Brain microvascular endothelial cell (primary cell): ENCODE measurements at regions not wholly inside any gene's neighbourhood (a gene's known extent, or its start where the extent isn't known, plus 50 kb on each side); places are given as distances from the start of the nearest gene placed in this dataset.
A peak's percentile ranks its signal among the peaks of the same experiment; 100 is the strongest.

Source experiments
- DNase-seq: peaks from one replicate; pipeline ENCODE4 v3.0.0-alpha.2; 2020
- H3K27ac ChIP-seq: fragments of 250-450 bp; sonication (Bioruptor Pico); 2 replicates; pipeline ENCODE4 v1.5.1; 2020; ENCODE audit warnings: mild to moderate bottlenecking, moderate library complexity
- H3K27me3 ChIP-seq: fragments of 250-450 bp; sonication (Bioruptor Pico); replicated peaks from 2 replicates; pipeline ENCODE4 v1.5.1; 2020; ENCODE audit warnings: mild to moderate bottlenecking
- H3K36me3 ChIP-seq: fragments of 250-450 bp; sonication (Bioruptor Pico); replicated peaks from 2 replicates; pipeline ENCODE4 v1.5.1; 2020; ENCODE audit warnings: mild to moderate bottlenecking
- H3K4me3 ChIP-seq: 2 replicates; pipeline ENCODE4 v1.5.1; 2011; ENCODE audit warnings: low read depth, mild to moderate bottlenecking, control low read depth, low read length, moderate library complexity
- in situ Hi-C: cut with HindIII; loops from 2 replicates; pipeline ENCODE4 v1.10.0; 2017; ENCODE audit warnings: low sequenced_read_pairs, low pct_ligation_motif_present
- TF ChIP-seq, protein P1 (sequence below): IDR thresholded peaks from 2 replicates; pipeline ENCODE4 v1.5.1; 2011; ENCODE audit warnings: low read depth, mild to moderate bottlenecking, moderate library complexity, low read length, control low read depth, inconsistent platforms; ENCODE audit errors: missing control alignments

DNA sequence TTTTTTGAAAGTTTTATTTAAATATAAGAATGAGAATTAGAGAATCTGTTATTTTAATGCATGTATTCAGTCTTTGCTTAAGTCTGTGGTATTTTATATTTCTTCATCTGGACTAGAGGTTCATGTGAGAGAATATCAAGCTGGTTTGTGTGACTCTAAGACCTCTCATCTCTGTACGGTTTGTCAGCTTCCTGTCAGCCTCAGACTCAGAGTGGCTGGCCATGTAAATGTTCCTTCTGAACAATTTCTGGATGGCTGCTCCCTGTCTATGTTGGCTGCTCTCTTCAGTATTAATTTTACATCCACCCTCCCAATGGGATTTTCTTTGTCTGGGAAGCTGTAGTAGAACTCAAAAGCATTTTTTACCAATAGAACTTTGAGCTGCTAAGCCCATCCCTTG, 225.3 kb upstream of the THUMPD2 start:
- Histone ChIP-seq H3K27me3 (no peaks in the 10 kb centered on the region), H3K36me3 (no peaks in the 10 kb centered on the region), H3K27ac (no peak overlapping the region), H3K4me3 (no peak overlapping the region)
- in situ Hi-C loops, result no loop called here
- peak; percentile 59 for DNase-seq
- TF ChIP-seq, protein P1, sequence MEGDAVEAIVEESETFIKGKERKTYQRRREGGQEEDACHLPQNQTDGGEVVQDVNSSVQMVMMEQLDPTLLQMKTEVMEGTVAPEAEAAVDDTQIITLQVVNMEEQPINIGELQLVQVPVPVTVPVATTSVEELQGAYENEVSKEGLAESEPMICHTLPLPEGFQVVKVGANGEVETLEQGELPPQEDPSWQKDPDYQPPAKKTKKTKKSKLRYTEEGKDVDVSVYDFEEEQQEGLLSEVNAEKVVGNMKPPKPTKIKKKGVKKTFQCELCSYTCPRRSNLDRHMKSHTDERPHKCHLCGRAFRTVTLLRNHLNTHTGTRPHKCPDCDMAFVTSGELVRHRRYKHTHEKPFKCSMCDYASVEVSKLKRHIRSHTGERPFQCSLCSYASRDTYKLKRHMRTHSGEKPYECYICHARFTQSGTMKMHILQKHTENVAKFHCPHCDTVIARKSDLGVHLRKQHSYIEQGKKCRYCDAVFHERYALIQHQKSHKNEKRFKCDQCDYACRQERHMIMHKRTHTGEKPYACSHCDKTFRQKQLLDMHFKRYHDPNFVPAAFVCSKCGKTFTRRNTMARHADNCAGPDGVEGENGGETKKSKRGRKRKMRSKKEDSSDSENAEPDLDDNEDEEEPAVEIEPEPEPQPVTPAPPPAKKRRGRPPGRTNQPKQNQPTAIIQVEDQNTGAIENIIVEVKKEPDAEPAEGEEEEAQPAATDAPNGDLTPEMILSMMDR, result no peak

GRCh38 chr2:40002339-40002738, 223.3 kb upstream of the THUMPD2 start:
- Histone ChIP-seq H3K4me3 (no peak overlapping the region), H3K27ac (no peak overlapping the region), H3K27me3 (no peaks in the 10 kb centered on the region), H3K36me3 (no peaks in the 10 kb centered on the region)
- TF ChIP-seq, protein P1, result no peak
- DNase-seq, result no peak
- in situ Hi-C loops, result no loop called here

- in situ Hi-C loops, result no loop called here
- no peaks in the 10 kb centered on the region for H3K36me3 ChIP-seq
- no peak for DNase-seq
Measured at GRCh38 chr2:39999864-40000263, 220.8 kb upstream of the THUMPD2 start.

DNA sequence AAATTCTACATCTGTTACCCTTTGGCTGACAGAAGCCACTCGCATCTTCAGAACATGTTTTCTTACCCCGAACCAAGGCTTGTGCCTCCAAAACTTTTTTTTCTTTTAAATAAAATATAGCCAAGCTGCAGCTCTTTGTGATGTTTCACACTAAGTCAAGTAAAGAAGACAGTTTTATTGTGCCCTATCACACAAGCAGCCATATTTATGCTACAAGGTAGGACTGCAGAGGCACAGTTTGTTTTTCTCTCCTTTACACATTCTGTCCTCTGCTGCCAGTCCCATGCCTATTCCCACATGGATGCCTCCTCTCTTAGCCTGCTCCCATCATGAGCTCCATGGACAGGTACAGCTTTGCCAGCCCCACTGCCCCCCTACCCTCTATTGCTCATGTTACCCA, 219.6 kb upstream of the THUMPD2 start:
- in situ Hi-C loops, result no loop called here
- DNase-seq, result no peak
- H3K27me3 ChIP-seq, result no peaks in the 10 kb centered on the region
- no peak overlapping the region for H3K27ac ChIP-seq
- H3K36me3 ChIP-seq, result no peaks in the 10 kb centered on the region
- no peak overlapping the region for H3K4me3 ChIP-seq
- TF ChIP-seq, protein P1, result no peak

More at GRCh38 chr2:39999864-40000263, 220.8 kb upstream of the THUMPD2 start:
- Histone ChIP-seq H3K27ac (no peak overlapping the region), H3K4me3 (no peak overlapping the region), H3K27me3 (no peaks in the 10 kb centered on the region)
- TF ChIP-seq, protein P1, result no peak

DNA sequence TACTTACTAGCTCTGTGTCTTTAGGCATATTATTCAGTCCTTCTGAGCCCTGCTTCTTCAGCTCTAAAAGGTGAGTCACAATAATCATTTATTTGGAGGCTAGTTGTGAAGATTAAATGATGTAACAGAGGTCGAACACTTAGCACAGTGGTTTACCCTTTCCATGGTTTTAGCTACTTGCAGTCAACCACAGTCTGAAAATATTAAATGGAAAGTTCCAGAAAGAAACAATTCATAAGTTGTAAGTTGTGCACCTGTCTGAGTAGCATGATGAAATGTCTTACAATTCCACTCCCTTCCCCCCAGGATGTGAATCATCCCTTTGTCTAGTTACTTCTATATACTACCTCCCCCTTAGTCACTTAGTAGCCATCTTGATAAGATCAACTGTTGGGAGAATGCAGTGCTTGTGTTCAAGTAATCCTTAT, 217.6 kb upstream of the THUMPD2 start:
- TF ChIP-seq, protein P1, result no peak

GRCh38 chr2:39995005-39995737, 216.1 kb upstream of the THUMPD2 start:
- in situ Hi-C loops, result no loop called here
- Histone ChIP-seq H3K27ac (no peak overlapping the region), H3K4me3 (no peak overlapping the region), H3K27me3 (no peaks in the 10 kb centered on the region), H3K36me3 (no peaks in the 10 kb centered on the region)
- DNase-seq, result no peak
- TF ChIP-seq, protein P1, result no peak

More for the DNA sequence above, 217.6 kb upstream of the THUMPD2 start:
- Histone ChIP-seq H3K27me3 (no peaks in the 10 kb centered on the region), H3K4me3 (no peak overlapping the region), H3K36me3 (no peaks in the 10 kb centered on the region), H3K27ac (peak overlapping the region; percentile 10)
- in situ Hi-C loops, result no loop called here
- DNase-seq, result peak; percentile 88
